Activated CD4-positive, alpha-beta T cell treated with anti-CD3 and anti-CD28 coated beads, Interleukin-2, amount 10 ng/mL, durations not matched to agents 7 days and 5 days (primary cell): ENCODE measurements at regions not wholly inside any gene's neighbourhood (a gene's known extent, or its start where the extent isn't known, plus 50 kb on each side); places are given as distances from the start of the nearest gene placed in this dataset.
A peak's percentile ranks its signal among the peaks of the same experiment; 100 is the strongest.
"Not testable (repeated sequence)": the region's sequence is repeated elsewhere in the genome, so short reads cannot be mapped to it uniquely, and the experiment has no call there.

Source experiments
- CTCF ChIA-PET: fragments of 350-600 bp; sonication (Branson Sonifier 250); formaldehyde crosslinking; loops from one replicate; lab custom pipeline; 2021; ENCODE audit warnings: antibody characterized with exemption; lab: Charles Lee
- POLR2A ChIA-PET: fragments of 350-600 bp; sonication (Branson Sonifier 250); formaldehyde crosslinking; loops from one replicate; lab custom pipeline; 2021; ENCODE audit warnings: antibody characterized with exemption; lab: Charles Lee
- DNase-seq: peaks from one replicate; pipeline ENCODE4 v3.0.0-alpha.2; 2020
- H3K27ac Mint-ChIP-seq: one replicate; pipeline ENCODE4 v1.8.0; 2021; ENCODE audit warnings: mild to moderate bottlenecking, moderate library complexity, mixed read lengths
- H3K27me3 Mint-ChIP-seq: one replicate; pipeline ENCODE4 v1.8.0; 2021; ENCODE audit warnings: mixed read lengths
- H3K36me3 Mint-ChIP-seq: one replicate; pipeline ENCODE4 v1.8.0; 2021; ENCODE audit warnings: low read depth, mixed read lengths
- H3K4me1 Mint-ChIP-seq: one replicate; pipeline ENCODE4 v1.8.0; 2021; ENCODE audit warnings: mixed read lengths
- H3K4me3 Mint-ChIP-seq: one replicate; pipeline ENCODE4 v1.8.0; 2021; ENCODE audit warnings: mild to moderate bottlenecking, moderate library complexity, mixed read lengths
- H3K9me3 Mint-ChIP-seq: one replicate; pipeline ENCODE4 v1.8.0; 2021; ENCODE audit warnings: mixed read lengths

DNA sequence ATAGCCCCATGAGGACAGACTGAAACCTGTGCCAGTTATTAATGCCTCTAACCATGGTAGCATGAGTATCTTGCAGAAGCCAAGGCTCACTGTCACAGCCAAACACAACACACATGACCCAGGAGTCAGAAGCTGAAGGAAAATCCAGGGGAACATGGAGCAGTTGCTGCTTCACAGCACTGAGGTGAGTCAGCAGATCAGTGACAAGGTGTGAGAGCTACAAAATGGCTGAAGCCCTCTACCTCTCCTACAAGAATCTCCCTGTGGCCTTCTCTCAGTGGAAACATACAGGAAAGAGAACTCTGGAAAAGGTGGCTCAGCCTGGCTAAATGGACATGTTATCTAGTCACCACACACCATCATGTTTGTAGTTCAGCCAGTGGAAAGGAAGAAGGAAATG lies 93.5 kb downstream of the NAB1 start:
- Mint-ChIP-seq H3K4me3 (no peak overlapping the region), H3K36me3 (no peaks in the 10 kb centered on the region), H3K27ac (no peak overlapping the region), H3K4me1 (peaks cover 1% of the 10 kb centered on the region), H3K27me3 (no peaks in the 10 kb centered on the region), H3K9me3 (no peaks in the 10 kb centered on the region)
- ChIA-PET POLR2A (no interaction called here), CTCF (interaction anchor here (0.6 kb wide), 1 partner anchor 372 kb away, joined by 3 read pairs; no protein-coding TSS in a partner anchor)
- no peak for DNase-seq

DNA sequence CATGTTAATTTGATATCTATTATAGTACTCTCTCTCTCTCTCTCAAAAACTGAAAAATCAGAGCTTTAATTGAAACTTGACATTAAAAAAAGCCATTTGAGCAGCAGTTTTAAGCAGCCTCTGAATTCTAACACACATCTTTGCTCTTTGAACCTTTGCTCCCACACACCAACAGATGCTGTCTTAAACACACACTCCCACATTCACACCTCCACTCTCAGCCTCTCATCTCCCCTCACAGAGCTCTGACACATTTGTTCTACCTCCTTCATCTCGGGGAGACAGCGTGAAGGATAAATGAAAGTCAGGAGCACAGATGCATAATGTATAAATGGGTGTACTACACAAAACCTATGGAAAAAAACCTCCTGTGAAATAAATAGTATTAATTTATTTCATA lies 95.2 kb downstream of the NAB1 start:
- ChIA-PET POLR2A (no interaction called here), CTCF (interaction anchor here (0.6 to 1.1 kb wide), 2 partner anchors 33 to 219 kb away, joined by 3 read pairs; no protein-coding TSS in a partner anchor)
- Mint-ChIP-seq H3K27me3 (no peaks in the 10 kb centered on the region), H3K4me3 (no peak overlapping the region), H3K27ac (no peak overlapping the region), H3K9me3 (no peaks in the 10 kb centered on the region), H3K36me3 (no peaks in the 10 kb centered on the region), H3K4me1 (peaks cover 1% of the 10 kb centered on the region)
- DNase-seq = no peak

DNA sequence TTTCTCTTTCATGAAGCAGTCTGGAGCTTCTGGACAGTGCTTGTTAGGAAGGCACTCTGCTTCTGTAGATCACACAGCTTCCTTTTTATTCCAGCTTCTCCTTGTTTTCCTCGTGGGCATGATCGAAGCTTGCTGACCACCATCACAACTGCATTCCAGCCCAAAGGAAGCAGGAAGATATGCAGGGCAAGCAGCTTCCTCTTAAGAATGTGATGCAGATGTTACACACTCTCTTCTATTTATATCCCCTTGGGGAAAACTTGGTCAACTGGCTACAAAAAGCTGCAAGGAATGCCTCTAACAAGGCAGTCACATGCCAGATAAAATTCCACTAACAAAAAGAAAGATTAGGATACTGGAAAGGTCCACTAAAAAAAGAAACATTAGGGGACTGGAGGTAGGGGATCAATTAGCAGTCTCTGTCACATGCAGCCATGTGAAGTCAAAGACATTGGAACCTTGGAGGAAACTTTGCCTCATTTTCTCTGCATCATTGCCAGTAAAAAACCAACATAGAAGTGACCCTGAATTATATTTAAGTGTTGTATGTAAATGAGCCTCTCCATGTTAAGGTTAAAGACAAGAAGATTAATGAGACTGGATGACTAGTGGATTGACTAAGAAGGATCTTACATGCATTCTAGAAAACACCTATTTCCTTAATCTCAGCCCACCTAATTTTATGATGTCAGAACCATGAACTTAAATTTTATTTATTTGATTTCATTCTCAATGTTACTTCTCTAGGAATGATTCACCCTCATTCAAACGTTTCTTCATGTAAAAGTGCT lies 98.3 kb downstream of the NAB1 start:
- ChIA-PET CTCF (interaction anchor here (1.0 to 1.2 kb wide), 2 partner anchors 22 to 26 kb away, joined by 3 read pairs; no protein-coding TSS in a partner anchor), POLR2A (no interaction called here)
- H3K27me3 Mint-ChIP-seq = no peaks in the 10 kb centered on the region
- H3K4me1 Mint-ChIP-seq = peaks cover 1% of the 10 kb centered on the region
- no peaks in the 10 kb centered on the region for H3K9me3 Mint-ChIP-seq
- DNase-seq = no peak
- H3K4me3 Mint-ChIP-seq = no peak overlapping the region
- H3K27ac Mint-ChIP-seq = no peak overlapping the region
- H3K36me3 Mint-ChIP-seq = no peaks in the 10 kb centered on the region

DNA sequence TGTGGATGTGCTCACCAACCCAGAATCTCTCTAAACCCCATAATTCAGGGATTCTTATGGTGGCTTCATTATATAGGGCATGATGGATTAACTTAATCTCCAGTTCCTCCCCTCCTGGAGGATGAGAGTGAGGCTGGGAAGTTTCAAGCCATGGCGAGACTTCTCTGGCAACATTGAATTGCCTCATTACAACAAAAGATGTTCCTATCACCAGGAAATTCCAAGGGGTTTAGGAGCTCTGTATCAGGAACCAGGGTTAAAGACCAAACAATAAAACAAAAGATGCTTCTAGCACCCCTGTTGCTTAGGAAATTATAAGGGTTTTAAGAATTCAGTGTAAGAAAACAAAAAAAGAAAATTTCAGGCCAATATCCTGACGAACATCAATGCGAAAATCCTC lies 100.1 kb downstream of the NAB1 start:
- ChIA-PET CTCF (no interaction called here), POLR2A (no interaction called here)
- H3K27me3 Mint-ChIP-seq = no peaks in the 10 kb centered on the region
- no peak overlapping the region for H3K4me3 Mint-ChIP-seq
- H3K36me3 Mint-ChIP-seq = no peaks in the 10 kb centered on the region
- H3K9me3 Mint-ChIP-seq = peaks cover 2% of the 10 kb centered on the region
- DNase-seq = no peak
- H3K27ac Mint-ChIP-seq = no peak overlapping the region
- peaks cover 1% of the 10 kb centered on the region for H3K4me1 Mint-ChIP-seq

DNA sequence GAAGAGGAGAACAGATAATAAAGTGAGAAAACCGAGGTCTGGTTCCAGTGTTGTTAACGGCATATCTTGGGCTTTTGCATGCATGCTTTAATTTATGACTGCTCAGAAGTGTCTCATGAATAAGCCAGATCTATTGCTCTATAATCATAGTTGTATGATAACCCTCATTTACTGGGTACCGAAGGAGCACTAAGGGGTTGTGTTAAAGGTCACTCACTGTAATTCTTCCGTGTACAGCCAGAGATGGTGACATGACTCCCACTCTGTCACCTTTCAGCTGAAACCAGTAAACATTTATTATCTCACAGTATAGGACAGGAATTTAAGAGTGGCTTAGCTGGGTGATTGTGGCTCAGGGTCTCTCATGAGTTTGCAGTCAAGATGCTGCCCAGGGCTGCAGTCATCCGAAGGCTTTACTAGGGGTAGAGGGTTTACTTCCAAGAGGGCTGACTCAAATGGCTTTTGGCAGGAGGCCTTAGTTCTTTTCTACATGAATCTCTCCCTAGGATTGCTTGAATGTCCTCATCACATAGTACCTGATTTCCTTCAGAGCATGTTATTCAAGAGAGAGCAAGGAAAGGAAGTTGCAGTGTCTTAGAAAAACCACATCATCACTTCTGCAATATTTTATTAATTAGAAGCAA lies 107.0 kb downstream of the NAB1 start:
- H3K4me1 Mint-ChIP-seq = peaks cover 11% of the 10 kb centered on the region
- no peaks in the 10 kb centered on the region for H3K27me3 Mint-ChIP-seq
- H3K4me3 Mint-ChIP-seq = no peak overlapping the region
- DNase-seq = no peak
- POLR2A ChIA-PET = no interaction called here
- H3K36me3 Mint-ChIP-seq = no peaks in the 10 kb centered on the region
- peaks cover 9% of the 10 kb centered on the region for H3K9me3 Mint-ChIP-seq
- no peak overlapping the region for H3K27ac Mint-ChIP-seq
- CTCF ChIA-PET = no interaction called here

DNA sequence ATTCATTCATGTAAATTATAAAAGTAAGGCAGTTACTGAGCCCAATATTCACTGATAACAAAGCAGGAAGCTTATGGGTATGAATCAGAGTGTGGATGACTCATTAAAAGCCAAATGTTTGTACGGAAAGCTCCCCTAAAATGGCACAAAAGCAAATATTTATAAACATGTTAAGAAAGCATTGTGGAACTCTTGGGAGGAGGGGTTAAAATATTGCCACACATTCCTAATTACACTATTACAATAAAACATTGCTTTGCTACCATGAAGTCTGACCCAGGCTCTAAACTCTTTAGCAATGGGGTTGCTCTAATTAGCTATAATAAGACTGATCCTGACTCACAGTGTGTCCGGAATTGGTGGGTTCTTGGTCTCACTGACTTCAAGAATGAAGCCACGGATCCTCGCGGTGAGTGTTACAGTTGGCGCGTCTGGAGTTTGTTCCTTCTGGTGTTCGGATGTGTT lies 110.9 kb downstream of the NAB1 start:
- Mint-ChIP-seq H3K36me3 (no peaks in the 10 kb centered on the region), H3K27ac (peak overlapping the region; percentile 41), H3K9me3 (peaks cover 7% of the 10 kb centered on the region), H3K4me3 (no peak overlapping the region), H3K4me1 (peaks cover 15% of the 10 kb centered on the region), H3K27me3 (no peaks in the 10 kb centered on the region)
- CTCF ChIA-PET = interaction anchor here (2.0 kb wide), 1 partner anchor 35 kb away, joined by 4 read pairs; no protein-coding TSS in a partner anchor
- POLR2A ChIA-PET = interaction anchor here (0.7 kb wide), 1 partner anchor 109 kb away, joined by 3 read pairs; no protein-coding TSS in a partner anchor
- DNase-seq = no peak

DNA sequence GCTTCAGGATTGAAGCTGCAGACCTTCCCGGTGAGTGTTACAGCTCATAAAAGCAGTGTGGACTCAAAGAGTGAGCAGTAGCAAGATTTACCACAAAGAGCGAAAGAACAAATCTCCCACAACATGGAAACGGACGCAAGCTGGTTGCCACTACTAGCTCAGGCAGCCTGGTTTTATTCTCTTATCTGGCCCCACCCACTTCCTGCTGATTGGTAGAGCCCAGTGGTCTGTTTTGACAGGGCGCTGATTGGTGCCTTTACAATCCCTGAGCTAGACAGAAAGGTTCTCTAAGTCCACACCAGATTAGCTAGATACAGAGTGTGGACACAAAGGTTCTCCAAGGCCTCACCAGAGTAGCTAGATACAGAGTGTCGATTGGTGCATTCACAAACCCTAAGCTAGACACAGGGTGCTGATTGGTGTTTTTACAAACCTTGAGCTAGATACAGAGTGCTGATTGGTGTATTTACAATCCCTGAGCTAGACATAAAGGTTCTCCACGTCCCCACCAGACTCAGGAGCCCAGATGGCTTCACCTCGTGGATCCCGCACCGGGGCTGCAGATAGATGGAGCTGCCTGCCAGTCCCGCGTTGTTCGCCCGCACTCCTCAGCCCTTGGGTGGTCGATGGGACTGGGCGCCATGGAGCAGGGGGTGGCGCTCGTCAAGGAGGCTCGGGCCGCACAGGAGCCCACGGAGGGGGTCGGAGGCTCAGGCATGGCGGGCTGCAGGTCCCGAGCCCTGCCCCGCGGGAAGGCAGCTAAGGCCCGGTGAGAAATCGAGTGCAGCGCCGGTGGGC lies 111.7 kb downstream of the NAB1 start:
- H3K9me3 Mint-ChIP-seq, POLR2A ChIA-PET, H3K27me3 Mint-ChIP-seq, H3K36me3 Mint-ChIP-seq, DNase-seq: not testable (repeated sequence)
- Mint-ChIP-seq H3K27ac (peak overlapping the region; percentile 46), H3K4me3 (peak overlapping the region; percentile 55), H3K4me1 (peaks cover 15% of the 10 kb centered on the region)
- CTCF ChIA-PET = interaction anchor here (2.0 kb wide), 1 partner anchor 36 kb away, joined by 4 read pairs; no protein-coding TSS in a partner anchor

DNA sequence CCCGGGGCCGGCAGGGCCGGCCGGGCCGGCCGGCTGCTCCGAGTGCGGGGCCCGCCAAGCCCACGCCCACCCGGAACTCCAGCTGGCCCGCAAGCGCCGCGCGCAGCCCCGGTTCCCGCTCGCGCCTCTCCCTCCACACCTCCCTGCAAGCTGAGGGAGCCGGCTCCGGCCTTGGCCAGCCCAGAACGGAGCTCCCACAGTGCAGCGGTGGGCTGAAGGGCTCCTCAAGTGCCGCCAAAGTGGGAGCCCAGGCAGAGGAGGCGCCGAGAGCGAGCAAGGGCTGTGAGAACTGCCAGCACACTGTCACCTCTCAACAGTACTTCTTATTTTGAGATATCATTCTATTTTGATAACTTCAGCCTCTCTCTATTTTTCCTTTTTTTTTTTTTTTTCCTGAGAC lies 112.3 kb downstream of the NAB1 start:
- H3K36me3 Mint-ChIP-seq, CTCF ChIA-PET, H3K9me3 Mint-ChIP-seq, POLR2A ChIA-PET, H3K27me3 Mint-ChIP-seq, H3K27ac Mint-ChIP-seq, DNase-seq: not testable (repeated sequence)
- peaks cover 15% of the 10 kb centered on the region for H3K4me1 Mint-ChIP-seq
- H3K4me3 Mint-ChIP-seq = peak overlapping the region; percentile 23

DNA sequence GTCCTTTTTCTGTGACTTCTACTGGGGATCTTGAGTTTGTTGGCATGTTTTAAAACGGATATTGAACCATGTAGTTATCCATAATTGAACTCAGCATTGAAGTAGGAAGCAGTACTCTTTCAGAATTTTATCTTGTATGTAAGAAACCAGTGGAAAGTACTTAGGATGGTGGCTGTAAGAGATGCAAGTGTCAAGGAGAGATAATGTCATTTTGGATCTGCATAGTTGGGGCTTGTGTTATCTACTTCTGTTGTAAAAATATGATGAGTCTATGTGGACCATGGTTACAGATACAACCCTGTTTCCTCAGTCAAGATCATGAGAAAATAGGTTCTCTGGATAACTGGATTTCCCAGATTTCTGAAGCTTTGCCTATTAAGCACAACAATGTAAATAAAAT lies 113.7 kb downstream of the NAB1 start:
- Mint-ChIP-seq H3K9me3 (peaks cover 7% of the 10 kb centered on the region), H3K27me3 (no peaks in the 10 kb centered on the region), H3K4me1 (peaks cover 15% of the 10 kb centered on the region), H3K36me3 (no peaks in the 10 kb centered on the region), H3K27ac (no peak overlapping the region), H3K4me3 (no peak overlapping the region)
- ChIA-PET POLR2A (no interaction called here), CTCF (interaction anchor here (0.6 to 1.6 kb wide), 3 partner anchors 19 to 249 kb away, joined by 3 to 4 read pairs (median 3); no protein-coding TSS in a partner anchor)
- no peak for DNase-seq

DNA sequence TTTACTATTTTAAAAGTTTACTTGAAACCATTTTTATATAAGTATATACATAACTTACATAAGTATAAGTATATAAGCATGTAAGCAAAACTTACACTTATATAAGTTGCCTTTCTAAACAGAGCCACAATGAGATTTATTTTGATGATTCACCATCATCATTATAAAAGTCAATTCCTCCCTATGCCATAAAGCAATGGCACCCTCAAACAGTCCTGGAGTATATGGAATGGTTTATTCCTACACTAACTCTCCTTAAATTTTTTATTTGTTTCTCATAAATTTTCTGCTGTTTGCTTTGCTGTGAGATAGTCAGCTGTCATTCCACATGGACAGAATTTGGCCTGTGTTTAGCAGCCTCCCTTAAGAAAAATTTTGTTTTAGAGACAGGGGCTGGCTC lies 114.2 kb downstream of the NAB1 start:
- CTCF ChIA-PET = interaction anchor here (0.6 to 1.6 kb wide), 6 partner anchors 18 to 295 kb away, joined by 3 to 6 read pairs (median 4); no protein-coding TSS in a partner anchor
- no peaks in the 10 kb centered on the region for H3K27me3 Mint-ChIP-seq
- peaks cover 15% of the 10 kb centered on the region for H3K4me1 Mint-ChIP-seq
- peaks cover 7% of the 10 kb centered on the region for H3K9me3 Mint-ChIP-seq
- no peak overlapping the region for H3K27ac Mint-ChIP-seq
- POLR2A ChIA-PET = no interaction called here
- no peak for DNase-seq
- H3K36me3 Mint-ChIP-seq = no peaks in the 10 kb centered on the region
- H3K4me3 Mint-ChIP-seq = no peak overlapping the region

DNA sequence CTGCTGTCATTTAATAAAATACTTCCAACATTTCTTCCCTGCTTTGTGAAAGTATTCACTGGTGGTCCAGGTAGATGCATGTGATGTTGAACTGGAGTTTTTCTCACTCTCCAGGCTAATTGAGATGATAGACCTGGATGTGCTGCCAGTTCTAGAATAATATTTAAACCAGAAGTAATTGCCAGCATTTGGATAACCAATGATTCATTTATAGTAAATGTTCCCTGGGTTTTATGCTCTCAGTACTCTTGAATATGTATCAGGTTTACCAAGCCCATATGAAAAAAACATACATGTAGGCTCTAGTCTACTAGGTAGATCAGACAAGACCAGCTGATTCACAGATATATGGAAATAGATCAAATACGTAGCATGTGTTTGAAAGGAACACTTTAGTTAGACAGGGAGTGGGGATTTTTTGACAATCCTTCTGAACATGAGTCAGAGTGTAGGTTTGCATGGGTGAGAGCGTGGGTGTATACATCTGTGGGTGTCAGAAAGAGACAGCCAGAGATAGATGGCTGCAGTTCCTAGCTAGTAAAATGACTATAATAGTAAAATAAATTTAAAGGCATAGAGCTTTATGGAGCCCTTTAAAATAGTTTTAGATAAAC lies 115.1 kb downstream of the NAB1 start:
- POLR2A ChIA-PET = no interaction called here
- CTCF ChIA-PET = interaction anchor here (0.7 to 1.6 kb wide), 6 partner anchors 17 to 296 kb away, joined by 3 to 6 read pairs (median 4); no protein-coding TSS in a partner anchor
- H3K9me3 Mint-ChIP-seq = peaks cover 7% of the 10 kb centered on the region
- H3K36me3 Mint-ChIP-seq = no peaks in the 10 kb centered on the region
- no peak overlapping the region for H3K4me3 Mint-ChIP-seq
- no peak overlapping the region for H3K27ac Mint-ChIP-seq
- no peak for DNase-seq
- H3K4me1 Mint-ChIP-seq = peaks cover 15% of the 10 kb centered on the region
- no peaks in the 10 kb centered on the region for H3K27me3 Mint-ChIP-seq
